ENCODE measurements at regions not wholly inside any gene's neighbourhood (a gene's known extent, or its start where the extent isn't known, plus 50 kb on each side); places are given as distances from the start of the nearest gene placed in this dataset.

DNA sequence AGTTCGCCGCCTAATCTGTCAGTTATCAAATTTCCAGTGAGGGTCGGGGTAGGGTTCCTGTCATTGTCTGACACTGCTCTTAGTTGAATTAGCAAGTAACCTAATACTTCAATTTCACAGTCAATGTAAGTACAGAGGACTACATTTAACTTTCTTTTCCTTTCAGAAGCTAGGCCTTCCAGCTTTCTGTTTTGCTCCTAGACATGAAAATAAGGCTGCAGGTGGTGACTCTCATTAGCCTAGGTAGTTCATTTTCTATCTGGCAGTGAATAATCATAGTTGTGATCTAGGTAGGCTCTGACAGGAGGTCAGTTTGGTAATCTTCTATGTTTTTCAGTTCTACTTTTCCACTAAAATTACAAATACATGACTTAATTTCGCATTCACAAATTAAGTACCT is 783.1 kb downstream of the MRPL39 start:
- Histone ChIP-seq H3K4me3 (ENCODE audit: low read depth, low read length) (no peak overlapping the region), H3K27ac (ENCODE audit: low read depth, low read length) (no peak overlapping the region), H3K4me1 (ENCODE audit: control insufficient read depth, insufficient read depth, low read length, unreplicated experiment) (no peaks in the 10 kb centered on the region), H2AFZ (ENCODE audit: low read length, unreplicated experiment) (no peak overlapping the region), H3K79me2 (ENCODE audit: control insufficient read depth, insufficient read depth, low read length, unreplicated experiment) (no peaks in the 10 kb centered on the region), H3K27me3 (ENCODE audit: insufficient read depth, low read length) (no peaks in the 10 kb centered on the region), H3K36me3 (ENCODE audit: insufficient read depth, low read length) (no peaks in the 10 kb centered on the region)

DNA sequence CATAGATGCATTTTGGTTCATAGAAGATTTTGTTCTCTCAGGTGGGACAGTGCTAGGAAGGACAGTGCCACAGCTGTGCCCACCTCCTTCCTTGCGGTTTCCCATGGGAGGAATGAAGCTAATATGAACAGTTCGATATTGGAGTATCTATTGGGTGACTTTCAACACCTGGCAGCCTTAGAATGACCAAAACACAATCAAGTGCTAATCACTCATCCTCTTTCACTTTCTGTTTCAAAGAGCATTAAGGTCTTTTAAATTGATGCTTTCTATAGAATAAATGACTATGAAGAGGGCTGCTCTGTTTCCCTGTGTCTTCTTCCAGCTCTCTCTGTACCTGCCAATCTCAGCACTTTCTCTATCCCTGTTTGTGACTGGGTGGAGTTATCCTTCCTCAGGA is 784.0 kb downstream of the MRPL39 start:
- no peaks in the 10 kb centered on the region for H3K79me2 ChIP-seq (ENCODE audit: control insufficient read depth, insufficient read depth, low read length, unreplicated experiment)
- H2AFZ ChIP-seq (ENCODE audit: low read length, unreplicated experiment) = no peak overlapping the region
- H3K36me3 ChIP-seq (ENCODE audit: insufficient read depth, low read length) = no peaks in the 10 kb centered on the region
- H3K27ac ChIP-seq (ENCODE audit: low read depth, low read length) = no peak overlapping the region
- H3K4me3 ChIP-seq (ENCODE audit: low read depth, low read length) = no peak overlapping the region
- no peaks in the 10 kb centered on the region for H3K27me3 ChIP-seq (ENCODE audit: insufficient read depth, low read length)
- H3K4me1 ChIP-seq (ENCODE audit: control insufficient read depth, insufficient read depth, low read length, unreplicated experiment) = no peaks in the 10 kb centered on the region

DNA sequence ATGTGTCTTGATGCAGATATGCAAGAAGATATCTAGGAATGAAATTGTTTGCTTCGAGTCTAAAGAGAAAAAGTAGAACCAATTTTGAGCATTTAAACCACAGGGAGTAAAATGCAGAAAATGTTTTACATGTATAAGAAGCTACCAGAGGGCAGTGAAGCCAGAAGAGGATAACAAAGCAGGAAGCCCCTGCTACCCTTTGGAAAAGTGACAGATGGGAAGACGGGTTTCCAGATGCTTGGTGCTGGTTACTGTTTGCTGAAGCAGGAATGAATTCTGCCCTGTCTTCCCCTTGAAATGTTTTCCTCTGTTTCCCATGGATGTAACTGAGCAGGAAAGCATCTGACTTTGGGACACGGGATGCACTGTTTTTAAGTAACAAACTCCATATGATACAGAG is 822.2 kb downstream of the MRPL39 start:
- Histone ChIP-seq H3K27me3 (ENCODE audit: insufficient read depth, low read length) (no peaks in the 10 kb centered on the region), H3K27ac (ENCODE audit: low read depth, low read length) (no peak overlapping the region), H3K4me3 (ENCODE audit: low read depth, low read length) (no peak overlapping the region), H2AFZ (ENCODE audit: low read length, unreplicated experiment) (no peak overlapping the region), H3K4me1 (ENCODE audit: control insufficient read depth, insufficient read depth, low read length, unreplicated experiment) (no peaks in the 10 kb centered on the region), H3K36me3 (ENCODE audit: insufficient read depth, low read length) (no peaks in the 10 kb centered on the region), H3K79me2 (ENCODE audit: control insufficient read depth, insufficient read depth, low read length, unreplicated experiment) (no peaks in the 10 kb centered on the region)

DNA sequence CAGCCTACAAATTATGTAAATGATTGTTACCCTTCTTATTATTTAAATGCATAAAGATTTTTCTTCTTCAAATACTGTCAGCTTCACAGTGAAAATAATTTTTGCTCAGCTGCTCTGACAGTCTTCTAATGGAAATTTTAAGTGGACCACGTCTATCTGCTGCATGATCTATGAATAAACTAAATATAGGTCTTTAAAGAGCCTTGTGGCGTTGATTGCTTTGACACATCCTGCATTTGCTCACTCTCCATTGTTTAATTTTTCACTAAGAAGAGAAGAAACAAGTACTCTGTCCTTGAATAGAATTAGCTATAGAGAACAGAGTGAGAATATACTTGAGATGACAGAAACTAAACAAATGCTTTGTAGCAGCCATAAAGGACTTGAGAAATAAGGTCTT is 826.1 kb downstream of the MRPL39 start:
- Histone ChIP-seq H3K27ac (ENCODE audit: low read depth, low read length) (no peak overlapping the region), H3K36me3 (ENCODE audit: insufficient read depth, low read length) (no peaks in the 10 kb centered on the region), H3K27me3 (ENCODE audit: insufficient read depth, low read length) (no peaks in the 10 kb centered on the region), H3K4me3 (ENCODE audit: low read depth, low read length) (no peak overlapping the region), H3K4me1 (ENCODE audit: control insufficient read depth, insufficient read depth, low read length, unreplicated experiment) (no peaks in the 10 kb centered on the region), H3K79me2 (ENCODE audit: control insufficient read depth, insufficient read depth, low read length, unreplicated experiment) (no peaks in the 10 kb centered on the region), H2AFZ (ENCODE audit: low read length, unreplicated experiment) (no peak overlapping the region)

DNA sequence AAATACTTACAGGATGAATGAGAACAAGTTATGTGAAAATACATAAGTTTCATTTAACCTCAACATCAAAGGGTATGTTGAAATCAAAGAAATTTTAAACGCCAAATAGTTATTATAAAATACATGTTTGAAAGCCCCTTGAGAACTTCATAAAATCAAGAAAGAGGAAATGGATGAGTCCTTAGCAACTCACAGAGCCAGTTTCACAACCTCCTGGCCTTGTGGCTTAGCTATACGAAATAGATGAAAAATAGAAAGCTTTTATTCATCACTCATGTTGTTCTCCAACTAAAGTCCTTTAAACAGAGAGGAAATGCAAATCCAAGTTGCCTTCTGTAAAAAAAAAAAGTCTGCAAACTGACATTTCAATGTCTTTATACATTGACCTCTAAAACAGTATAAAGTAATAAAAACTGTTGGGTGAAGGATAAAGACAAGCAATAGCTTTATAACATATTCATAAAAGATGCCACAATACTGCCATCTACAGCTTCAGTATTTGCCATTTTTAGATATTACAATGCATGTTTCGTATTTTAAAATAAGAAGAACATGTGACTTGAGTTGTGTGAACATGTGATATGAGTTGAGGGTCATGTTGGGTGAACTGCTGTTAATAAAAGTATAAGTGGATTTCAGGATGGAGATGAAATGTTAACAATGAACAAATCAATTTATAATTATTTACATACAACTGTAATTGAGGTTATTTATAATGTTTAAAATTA is 847.8 kb downstream of the MRPL39 start:
- Histone ChIP-seq H3K27me3 (ENCODE audit: insufficient read depth, low read length) (no peaks in the 10 kb centered on the region), H3K4me1 (ENCODE audit: control insufficient read depth, insufficient read depth, low read length, unreplicated experiment) (no peaks in the 10 kb centered on the region), H2AFZ (ENCODE audit: low read length, unreplicated experiment) (no peak overlapping the region), H3K36me3 (ENCODE audit: insufficient read depth, low read length) (no peaks in the 10 kb centered on the region), H3K79me2 (ENCODE audit: control insufficient read depth, insufficient read depth, low read length, unreplicated experiment) (no peaks in the 10 kb centered on the region), H3K4me3 (ENCODE audit: low read depth, low read length) (no peak overlapping the region), H3K27ac (ENCODE audit: low read depth, low read length) (no peak overlapping the region)

DNA sequence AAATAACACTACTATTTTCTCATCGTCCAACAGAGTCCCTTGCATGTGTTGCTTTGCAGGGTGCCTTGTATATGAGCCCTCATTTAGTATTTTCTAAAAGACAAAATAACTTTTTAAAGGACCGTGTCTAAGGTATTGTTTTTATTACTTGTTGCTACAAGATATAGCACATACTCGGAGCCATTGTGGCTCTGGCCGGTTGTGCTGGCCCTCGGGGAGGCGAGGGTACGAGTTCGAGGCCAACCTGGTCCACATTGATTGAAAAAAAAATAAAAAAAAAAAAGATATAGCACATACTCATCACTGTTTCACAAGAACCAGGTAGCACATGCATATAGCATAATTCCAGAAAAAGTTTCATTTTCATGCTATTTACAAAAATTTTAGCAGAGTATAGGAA is 869.2 kb downstream of the MRPL39 start:
- no peaks in the 10 kb centered on the region for H3K4me1 ChIP-seq (ENCODE audit: control insufficient read depth, insufficient read depth, low read length, unreplicated experiment)
- no peak overlapping the region for H3K4me3 ChIP-seq (ENCODE audit: low read depth, low read length)

DNA sequence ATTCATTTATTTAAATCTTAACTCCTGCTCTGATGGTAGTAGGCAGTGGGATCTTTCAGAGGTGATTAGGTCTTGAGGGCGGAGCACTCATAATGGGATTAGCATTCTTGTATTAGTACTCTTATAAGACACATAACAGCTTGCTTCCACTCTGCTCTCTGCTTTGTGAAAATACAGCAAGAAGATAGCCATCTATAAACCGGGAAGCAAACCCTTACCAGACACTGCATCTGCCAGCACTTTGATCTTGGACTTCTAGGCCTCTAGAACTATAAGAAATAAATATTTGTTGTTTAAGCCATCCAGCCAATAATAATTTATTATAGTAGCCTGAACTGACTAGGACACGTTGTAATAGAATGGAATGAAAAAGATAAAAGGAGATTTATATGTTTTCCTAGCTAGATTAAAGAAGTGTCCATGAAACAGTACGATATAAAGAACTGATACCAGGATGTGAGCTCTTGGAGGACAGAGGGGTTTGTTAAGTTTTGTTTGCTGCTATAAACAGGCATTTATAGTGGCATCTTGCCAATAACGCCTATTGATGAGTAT is 869.9 kb downstream of the MRPL39 start:
- Histone ChIP-seq H3K79me2 (ENCODE audit: control insufficient read depth, insufficient read depth, low read length, unreplicated experiment) (no peaks in the 10 kb centered on the region), H2AFZ (ENCODE audit: low read length, unreplicated experiment) (no peak overlapping the region), H3K36me3 (ENCODE audit: insufficient read depth, low read length) (no peaks in the 10 kb centered on the region), H3K4me1 (ENCODE audit: control insufficient read depth, insufficient read depth, low read length, unreplicated experiment) (no peaks in the 10 kb centered on the region), H3K4me3 (ENCODE audit: low read depth, low read length) (no peak overlapping the region), H3K27me3 (ENCODE audit: insufficient read depth, low read length) (no peaks in the 10 kb centered on the region), H3K27ac (ENCODE audit: low read depth, low read length) (no peak overlapping the region)

More for the DNA sequence above, 869.2 kb downstream of the MRPL39 start:
- Histone ChIP-seq H3K27me3 (ENCODE audit: insufficient read depth, low read length) (no peaks in the 10 kb centered on the region), H3K27ac (ENCODE audit: low read depth, low read length) (no peak overlapping the region), H3K79me2 (ENCODE audit: control insufficient read depth, insufficient read depth, low read length, unreplicated experiment) (no peaks in the 10 kb centered on the region), H2AFZ (ENCODE audit: low read length, unreplicated experiment) (no peak overlapping the region), H3K36me3 (ENCODE audit: insufficient read depth, low read length) (no peaks in the 10 kb centered on the region)

DNA sequence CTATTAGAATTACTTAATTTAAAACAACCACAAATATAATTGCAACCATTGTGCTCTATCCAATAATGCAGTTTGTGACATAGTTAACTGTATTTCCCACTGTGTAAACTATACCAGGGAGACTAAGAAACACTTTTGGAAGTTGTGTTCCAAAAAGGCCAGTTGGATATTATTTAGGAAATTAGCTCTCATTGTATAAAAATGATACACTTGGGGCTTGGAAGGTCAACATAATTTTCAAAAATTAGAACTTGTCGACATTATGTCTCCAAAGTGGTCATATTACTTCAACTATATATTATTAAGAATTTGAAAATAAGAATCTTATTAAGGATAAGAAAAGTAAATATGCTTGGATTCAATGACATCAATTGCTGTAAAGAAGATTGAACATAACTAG is 876.6 kb downstream of the MRPL39 start:
- Histone ChIP-seq H3K4me3 (ENCODE audit: low read depth, low read length) (no peak overlapping the region), H3K27me3 (ENCODE audit: insufficient read depth, low read length) (no peaks in the 10 kb centered on the region), H3K79me2 (ENCODE audit: control insufficient read depth, insufficient read depth, low read length, unreplicated experiment) (no peaks in the 10 kb centered on the region), H3K4me1 (ENCODE audit: control insufficient read depth, insufficient read depth, low read length, unreplicated experiment) (no peaks in the 10 kb centered on the region), H3K27ac (ENCODE audit: low read depth, low read length) (no peak overlapping the region), H3K36me3 (ENCODE audit: insufficient read depth, low read length) (no peaks in the 10 kb centered on the region), H2AFZ (ENCODE audit: low read length, unreplicated experiment) (no peak overlapping the region)

DNA sequence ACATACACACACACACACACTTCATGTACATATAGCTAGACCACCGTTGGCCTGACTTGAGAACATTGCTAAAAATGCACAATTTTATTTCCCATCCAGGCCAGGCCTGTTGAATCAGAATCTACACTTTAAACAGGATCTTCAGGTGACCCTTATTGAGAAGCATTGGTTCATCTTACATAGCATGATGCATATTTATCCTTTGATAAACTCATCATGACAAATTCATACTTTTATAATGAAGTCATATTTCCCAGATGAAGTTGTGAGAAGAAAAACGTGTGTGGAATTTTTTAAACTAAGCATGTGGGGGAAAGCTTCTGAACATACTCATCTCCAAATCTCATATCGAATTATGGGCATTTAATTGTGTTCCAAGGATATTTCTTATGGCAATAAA is 877.7 kb downstream of the MRPL39 start:
- Histone ChIP-seq H3K27me3 (ENCODE audit: insufficient read depth, low read length) (no peaks in the 10 kb centered on the region), H3K4me1 (ENCODE audit: control insufficient read depth, insufficient read depth, low read length, unreplicated experiment) (no peaks in the 10 kb centered on the region), H2AFZ (ENCODE audit: low read length, unreplicated experiment) (no peak overlapping the region), H3K27ac (ENCODE audit: low read depth, low read length) (no peak overlapping the region), H3K79me2 (ENCODE audit: control insufficient read depth, insufficient read depth, low read length, unreplicated experiment) (no peaks in the 10 kb centered on the region), H3K36me3 (ENCODE audit: insufficient read depth, low read length) (no peaks in the 10 kb centered on the region), H3K4me3 (ENCODE audit: low read depth, low read length) (no peak overlapping the region)

DNA sequence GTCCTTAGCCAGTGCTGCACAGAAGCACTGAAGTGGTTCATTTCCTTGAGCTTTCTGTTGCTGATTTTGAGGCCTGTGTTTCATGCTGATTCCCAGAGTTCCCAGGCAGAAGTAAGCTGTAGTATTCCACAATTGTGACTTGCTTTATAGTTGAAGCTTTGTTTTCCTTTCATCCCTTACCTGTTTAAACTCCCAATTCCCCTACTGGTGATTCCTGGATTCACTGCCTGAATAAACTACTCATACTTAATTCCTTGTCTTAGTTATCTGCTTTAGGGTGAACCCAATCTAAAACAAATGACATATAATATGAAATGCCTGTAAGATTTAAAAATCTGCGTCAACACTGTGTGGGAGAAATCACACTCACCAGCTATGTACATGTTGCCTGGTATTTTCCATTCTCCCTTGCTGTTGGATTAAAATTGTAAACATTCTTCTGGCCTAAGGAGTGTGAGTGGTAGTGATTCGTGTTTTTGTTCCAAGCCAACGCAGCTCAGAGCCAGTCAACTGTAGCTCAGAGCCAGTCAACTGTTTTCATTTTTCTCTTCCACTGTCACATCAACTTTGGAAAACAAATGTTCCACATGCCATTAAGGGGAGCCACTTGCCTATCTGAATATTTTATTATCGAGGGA is 879.4 kb downstream of the MRPL39 start:
- H2AFZ ChIP-seq (ENCODE audit: low read length, unreplicated experiment) = no peak overlapping the region

More for the DNA sequence above, 879.4 kb downstream of the MRPL39 start:
- Histone ChIP-seq H3K27ac (ENCODE audit: low read depth, low read length) (no peak overlapping the region), H3K4me3 (ENCODE audit: low read depth, low read length) (no peak overlapping the region), H3K79me2 (ENCODE audit: control insufficient read depth, insufficient read depth, low read length, unreplicated experiment) (no peaks in the 10 kb centered on the region), H3K4me1 (ENCODE audit: control insufficient read depth, insufficient read depth, low read length, unreplicated experiment) (no peaks in the 10 kb centered on the region), H3K27me3 (ENCODE audit: insufficient read depth, low read length) (no peaks in the 10 kb centered on the region), H3K36me3 (ENCODE audit: insufficient read depth, low read length) (no peaks in the 10 kb centered on the region)

All from ACC112 (cell line).